GM04504 (cell line): ENCODE measurements at regions not wholly inside any gene's neighbourhood (a gene's known extent, or its start where the extent isn't known, plus 50 kb on each side); places are given as distances from the start of the nearest gene placed in this dataset.
A peak's percentile ranks its signal among the peaks of the same experiment; 100 is the strongest.

ENCODE experiments used
- DNase-seq: peaks from one replicate; pipeline ENCODE4 v3.0.0-alpha.2; 2012; ENCODE audit warnings: low read depth

DNA sequence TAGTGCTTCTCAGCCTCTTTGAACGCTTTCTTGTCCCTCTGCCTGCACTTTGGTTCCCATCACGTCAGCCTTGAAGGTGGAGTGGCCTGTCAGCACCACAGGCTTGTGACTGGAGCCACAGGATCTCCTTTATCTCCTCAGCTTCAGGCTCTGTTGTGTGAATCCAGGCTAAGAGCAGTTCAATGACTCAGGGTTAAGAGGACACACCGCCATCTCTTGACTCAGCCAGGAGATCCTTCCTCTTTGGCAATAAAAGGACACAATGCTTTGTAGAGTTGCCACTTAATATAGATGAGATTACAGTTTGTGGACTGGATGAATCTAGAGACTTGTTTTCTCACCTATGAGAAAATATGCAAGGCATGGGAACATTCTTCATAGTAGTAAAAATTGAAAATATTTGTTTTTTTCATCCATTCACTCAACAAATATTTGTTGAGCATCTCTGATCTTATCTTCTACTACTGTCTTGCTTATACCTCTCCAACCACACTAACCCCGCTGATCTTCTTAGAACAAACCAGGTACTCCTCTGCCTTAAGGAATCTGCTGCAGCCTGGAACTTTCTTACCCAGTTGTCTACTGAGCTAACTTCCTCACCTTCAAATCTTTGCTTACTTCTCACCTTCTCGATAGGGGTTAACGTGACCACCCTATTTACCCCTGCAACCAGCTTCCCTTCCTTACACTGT, 62.3 kb downstream of the UCHL1 start:
- no peak for DNase-seq

DNA sequence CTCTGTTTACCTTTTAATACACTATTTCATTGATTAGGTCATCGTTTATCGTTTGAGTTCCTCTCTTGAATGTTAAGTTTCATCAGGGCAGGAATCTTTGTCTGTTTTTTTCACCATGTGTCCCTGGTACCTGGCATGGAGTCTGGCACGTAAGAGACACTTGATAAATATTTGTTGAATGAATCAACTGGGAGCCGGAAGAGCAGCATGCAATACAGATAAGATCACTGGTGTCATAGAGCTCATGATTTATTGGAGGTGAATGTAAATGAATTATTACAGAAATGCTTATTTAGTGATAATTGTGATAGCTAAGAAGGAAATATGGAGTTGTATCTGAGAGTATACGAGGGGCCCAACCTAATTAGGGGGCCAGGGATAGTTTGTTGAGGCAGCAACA, 62.8 kb downstream of the UCHL1 start:
- DNase-seq, result no peak

DNA sequence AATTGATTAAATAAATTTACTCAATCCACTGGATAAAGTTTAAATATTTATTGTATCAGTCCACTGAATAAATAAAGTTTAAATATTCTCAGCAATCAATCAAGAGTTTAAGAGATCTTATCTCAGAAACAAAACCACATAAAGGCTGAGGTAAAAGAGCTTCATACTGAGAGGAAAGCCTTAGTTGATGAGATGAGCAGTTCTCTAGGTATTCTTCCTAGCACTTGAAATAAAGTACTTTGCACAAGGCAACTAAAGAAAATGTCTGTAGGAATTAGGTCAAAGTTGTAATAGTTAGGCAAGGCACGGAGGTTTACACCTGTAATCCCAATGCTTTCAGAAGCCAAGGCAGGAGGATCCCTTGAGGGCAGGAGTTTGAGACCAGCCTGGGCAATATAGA, 63.5 kb downstream of the UCHL1 start:
- DNase-seq, result no peak

DNA sequence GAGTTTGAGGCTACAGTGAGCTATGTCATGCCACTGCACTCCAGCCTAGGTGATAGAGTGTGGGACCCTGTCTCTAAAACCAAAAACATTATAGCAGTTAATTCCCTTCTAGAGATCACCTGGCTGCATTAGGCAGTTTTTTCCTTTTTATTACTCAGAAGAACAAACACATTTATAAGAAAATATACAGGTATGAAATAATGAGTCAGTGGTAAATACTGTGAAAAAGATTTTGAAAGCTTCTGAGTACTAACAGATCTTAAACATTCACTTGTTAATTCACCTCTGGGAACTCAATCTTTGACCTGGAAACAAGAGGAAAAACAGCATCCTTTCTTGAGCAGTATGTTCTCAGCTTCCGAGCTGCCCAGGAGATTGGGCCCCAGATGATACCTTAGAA, 64.1 kb downstream of the UCHL1 start:
- DNase-seq, result no peak

DNA sequence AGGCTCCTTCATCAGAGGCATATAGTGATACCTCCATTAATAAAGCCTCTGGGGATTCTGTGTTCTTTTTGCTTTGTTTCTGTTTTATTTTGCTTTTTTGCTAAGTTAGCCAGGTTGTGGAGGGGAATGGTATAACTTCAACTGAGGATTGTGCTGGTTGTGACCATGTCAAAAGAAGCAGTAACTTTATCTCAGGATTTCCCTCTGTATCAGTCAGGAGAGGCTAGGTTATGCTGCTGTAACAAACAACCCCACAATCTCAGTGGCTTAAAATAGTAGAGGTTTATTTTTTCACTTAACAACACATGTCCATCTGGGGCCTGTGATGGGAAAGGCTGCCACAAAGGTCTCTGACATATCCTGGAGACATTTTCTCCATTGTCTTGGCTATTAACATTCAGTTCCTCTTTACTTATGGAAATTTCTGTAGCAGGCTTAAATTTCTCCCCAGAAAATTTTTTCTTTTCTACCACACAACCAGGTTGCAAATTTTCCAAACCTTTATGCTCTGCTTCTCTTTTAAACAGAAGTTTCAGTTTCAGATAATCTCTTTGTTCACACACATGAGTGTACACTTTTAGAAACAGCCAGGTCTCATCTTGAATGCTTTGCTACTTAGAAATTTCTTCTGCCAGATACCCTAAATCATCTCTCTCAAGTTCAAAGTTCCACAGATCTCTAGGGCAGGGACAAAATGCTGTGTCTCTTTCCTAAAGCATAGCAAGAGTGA, 64.7 kb downstream of the UCHL1 start:
- DNase-seq, result no peak

DNA sequence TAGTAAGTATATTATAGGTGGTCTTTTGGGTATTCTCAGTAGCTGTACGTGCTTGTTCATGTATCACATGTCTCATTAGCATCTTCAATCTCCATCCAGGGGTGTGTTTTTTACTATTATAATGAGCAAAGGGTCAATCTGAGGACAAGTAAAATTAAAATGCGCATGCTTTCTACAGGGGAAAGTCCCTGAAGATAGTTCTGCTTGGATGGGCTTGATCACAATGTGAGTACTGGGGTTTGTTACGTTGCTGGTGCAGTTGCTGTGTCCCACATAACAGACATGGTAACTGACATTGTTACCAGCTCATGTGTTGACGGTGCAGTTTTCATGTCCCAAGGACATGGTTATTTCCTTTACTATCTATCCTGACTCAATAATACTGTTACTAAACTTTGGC, 65.9 kb downstream of the UCHL1 start:
- DNase-seq, result no peak

DNA sequence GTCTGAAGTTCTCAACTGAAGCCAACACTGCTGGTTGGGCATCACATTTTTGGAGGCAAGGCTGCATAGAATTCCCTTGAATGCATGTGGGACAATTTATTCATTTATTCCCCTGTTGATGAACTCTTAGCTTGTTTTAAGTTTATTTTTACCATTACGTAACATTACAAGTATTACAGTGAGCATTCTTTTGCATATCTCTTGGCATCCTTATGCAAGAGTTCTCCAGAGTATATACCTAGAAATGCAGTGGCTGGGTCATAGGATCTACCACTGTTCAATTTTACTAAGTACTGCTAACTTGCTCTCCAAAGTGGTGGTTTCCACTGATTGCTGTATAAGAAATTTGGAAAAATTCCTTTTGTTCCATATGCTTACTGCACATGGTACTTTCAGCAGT, 66.5 kb downstream of the UCHL1 start:
- DNase-seq, result no peak

DNA sequence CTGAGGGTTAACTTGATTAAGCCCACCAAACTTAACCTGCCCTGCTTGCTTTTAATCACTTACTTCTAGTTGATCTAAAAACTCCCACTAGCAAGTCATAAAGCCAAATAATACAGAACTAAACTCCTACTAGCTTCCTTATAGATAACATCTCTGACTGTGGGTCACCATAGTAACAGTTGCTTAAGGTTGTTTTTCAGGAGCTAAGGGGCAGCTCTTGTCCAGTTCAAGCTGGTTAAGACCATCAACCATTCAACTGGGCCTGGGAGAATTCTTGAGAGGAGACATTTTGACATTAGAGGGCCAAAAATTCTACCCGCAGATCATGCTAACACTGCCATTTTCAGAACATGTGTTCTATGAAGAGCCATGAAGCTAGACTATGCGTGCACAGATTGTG, 67.0 kb downstream of the UCHL1 start:
- no peak for DNase-seq

DNA sequence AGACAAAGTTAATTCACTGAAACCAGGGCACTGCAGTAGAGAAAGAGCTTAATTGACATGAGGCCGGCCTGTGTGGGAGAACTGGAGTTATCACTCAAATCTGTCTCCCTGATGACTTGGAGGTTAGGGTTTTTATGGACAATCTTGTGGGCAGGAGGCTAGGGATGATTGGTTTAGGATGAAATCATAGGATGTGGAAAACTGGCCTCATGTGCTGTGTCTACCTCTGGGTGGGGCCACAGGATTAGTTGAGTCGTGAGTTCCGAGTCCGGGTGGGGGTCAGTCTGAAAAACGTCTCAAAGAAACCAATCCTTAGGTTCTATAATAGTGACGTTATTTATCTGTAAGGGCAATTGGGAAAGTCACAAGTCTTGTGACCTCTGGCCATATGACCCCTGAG, 68.1 kb downstream of the UCHL1 start:
- DNase-seq, result no peak

DNA sequence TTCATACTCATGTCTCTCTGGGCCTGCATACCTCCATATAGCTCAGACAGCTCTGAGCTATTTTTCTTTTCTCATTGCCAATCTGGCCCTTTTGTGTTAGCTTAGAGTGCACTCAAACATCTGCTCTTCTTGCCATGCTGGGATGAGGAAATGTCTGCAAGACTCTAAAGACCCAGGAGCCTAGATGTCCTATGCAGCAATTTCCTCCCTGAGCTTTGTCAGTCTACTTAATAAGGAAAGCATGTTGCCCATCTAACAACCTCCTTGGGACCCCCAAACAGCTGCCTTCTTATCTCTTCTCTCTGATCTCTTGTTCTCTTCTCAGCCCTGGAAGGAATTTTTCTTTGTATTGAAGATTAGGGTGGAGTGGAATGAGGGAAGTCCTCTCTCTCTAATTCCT, 69.2 kb downstream of the UCHL1 start:
- DNase-seq, result no peak

DNA sequence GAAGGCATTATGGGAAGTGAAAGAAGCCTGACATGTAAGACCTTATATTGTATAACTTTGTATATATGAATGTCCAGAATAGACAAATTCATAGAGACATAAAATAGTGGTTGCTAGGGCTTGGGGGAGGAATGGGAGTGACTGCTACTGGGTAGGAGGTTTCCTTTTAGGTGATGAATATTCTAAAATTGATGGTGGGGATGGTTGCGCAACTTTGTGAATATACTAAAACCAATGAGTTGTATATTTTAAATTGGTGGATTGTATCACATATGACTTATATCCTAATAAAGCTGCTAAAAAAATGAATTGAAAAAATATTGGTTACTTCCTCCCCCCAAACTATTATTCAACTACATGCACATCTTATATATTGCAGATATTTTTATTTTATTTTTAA, 70.0 kb downstream of the UCHL1 start:
- DNase-seq, result no peak

DNA sequence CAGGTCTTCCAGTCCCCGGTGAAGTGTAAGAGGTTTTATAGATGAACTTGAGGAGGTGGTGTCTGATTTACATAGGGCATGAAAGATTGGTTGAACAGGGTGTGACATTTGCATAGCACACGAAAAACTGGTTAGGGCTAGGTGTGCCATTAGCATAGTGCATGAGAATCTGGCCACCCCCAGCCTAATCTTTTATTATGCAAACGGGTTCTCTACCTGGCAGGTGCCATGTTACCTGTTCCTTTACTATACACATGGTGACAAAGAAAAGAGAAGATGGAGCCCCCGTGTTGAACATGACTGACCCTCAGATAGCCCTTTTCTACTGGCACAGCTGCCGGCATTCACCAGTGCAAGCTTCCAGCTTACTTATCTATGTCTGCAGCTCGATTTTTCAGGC, 71.0 kb downstream of the UCHL1 start:
- DNase-seq, result no peak

DNA sequence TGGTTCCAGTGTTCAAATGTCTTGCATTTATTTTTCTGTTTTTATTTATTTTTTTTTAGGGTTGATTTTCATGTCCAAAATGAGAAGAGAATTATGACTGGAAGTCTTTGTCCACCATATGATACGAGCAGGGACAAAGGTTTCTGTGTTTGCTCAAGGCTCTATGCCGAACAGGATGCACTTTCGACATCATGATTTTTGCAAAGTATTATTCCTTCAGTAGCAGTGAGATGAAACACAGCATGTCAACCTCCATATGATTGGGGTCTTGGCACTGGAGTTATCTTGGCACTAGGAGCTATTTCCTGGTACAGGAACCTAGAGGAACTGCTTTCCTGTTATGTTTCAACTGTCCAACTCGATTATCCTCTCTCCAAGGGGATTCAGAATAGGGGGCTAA, 72.6 kb downstream of the UCHL1 start:
- no peak for DNase-seq

DNA sequence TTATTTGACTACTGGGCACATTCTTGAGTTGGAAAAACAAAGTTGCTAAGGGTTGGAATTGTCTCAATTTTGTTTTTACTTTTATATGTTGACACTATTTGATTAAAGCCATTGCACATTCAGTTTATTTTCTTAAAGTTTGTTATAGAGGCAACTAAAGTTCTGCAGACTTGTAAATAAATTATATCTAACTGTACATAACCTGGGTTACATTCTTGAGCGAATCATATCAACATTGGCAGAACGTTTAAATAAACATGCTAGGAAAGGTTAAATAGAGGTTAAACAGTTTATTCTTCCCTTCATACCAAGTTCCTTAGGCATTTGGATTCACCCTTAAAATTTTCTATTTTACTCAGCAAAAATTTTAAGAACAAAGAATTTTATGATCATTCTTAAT, 74.5 kb downstream of the UCHL1 start:
- DNase-seq, result no peak

DNA sequence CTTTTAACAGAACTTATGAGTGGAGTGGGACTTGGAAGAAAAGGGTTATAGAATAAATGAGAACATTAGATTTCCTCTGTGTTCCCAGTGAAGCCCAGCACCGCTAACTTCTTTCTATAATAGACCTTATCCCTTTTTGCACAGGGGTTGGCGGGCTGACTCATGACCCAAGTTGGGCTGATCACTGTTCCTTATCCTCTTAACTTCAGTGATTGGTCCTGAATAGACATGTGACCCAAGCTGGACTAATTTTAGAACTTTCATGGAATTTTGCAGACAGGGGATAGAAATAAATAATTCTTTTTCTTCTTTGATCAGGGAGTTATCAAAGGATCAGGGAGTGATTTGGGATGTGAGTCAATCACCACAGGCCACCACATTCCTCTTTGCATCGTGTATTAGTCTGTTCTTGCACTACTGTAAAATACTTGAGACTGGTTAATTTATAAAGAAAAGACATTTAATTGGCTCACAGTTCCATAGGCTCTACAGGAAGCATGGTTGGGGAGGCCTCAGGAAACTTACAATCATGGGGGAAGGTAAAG, 75.9 kb downstream of the UCHL1 start:
- no peak for DNase-seq

DNA sequence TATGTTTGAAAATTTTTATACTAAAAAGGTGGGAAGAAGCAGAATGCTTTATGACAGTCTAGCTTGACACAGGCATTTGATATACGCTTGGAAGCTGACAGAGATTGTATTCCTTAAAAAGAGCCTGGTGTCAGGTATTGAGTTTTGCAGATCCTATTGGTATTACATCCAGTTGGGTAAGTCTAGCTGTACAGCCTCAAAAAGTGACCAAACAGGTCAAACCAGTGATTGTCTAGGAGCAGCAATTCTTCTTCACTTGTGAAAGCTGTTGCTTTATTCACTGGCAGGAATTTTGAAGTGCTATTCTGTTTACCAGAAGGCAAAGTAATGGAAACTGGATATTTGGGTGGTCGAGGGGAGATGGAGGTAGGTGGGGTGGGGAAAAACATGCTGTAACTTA, 77.5 kb downstream of the UCHL1 start:
- no peak for DNase-seq

DNA sequence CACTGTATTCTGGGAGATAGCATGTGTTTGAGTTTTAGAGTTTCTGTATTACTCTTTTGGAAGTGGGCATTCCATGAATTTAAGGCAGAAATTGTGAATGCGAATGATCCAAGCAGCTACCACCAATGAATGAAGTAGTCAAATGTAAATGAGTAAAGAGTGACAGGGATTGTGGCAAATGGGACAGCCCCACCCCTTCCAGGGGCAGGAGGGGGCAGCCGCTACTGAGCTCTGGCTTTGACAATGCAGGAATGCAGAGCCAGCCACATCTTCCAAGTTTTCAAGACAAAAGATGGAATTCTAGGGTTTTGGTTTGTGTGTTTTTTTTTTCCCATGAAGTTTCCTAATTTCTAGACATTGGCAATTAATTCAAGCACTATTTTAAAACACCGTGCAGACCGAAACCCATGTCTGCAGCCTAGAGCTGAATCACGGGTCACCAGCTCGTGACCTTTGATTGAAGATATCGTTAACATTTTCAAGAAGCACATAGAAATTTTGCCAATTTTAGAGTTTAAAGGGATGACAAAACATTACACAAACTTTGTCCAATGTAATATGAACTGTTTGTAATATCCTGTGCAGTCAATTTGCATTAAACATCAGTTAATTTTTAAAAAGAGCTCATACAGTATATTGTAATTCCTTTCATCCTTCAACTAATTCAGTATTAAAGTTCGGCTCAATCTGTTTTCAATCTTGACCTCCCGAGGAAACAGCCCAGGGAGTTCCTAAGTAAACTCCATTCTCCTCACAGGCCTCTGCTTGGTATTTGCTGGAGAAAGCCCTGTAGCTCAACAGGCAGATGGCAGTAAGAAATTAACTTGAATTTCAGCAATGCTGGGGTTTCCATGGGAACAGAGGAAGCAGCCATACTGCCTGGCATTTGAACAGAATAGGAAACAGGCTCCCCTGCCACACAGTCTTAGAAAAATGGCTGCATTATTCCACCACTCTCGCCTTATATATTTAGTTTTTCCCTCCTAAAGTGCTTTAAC, 83.4 kb downstream of the UCHL1 start:
- DNase-seq, result peak; percentile 71

DNA sequence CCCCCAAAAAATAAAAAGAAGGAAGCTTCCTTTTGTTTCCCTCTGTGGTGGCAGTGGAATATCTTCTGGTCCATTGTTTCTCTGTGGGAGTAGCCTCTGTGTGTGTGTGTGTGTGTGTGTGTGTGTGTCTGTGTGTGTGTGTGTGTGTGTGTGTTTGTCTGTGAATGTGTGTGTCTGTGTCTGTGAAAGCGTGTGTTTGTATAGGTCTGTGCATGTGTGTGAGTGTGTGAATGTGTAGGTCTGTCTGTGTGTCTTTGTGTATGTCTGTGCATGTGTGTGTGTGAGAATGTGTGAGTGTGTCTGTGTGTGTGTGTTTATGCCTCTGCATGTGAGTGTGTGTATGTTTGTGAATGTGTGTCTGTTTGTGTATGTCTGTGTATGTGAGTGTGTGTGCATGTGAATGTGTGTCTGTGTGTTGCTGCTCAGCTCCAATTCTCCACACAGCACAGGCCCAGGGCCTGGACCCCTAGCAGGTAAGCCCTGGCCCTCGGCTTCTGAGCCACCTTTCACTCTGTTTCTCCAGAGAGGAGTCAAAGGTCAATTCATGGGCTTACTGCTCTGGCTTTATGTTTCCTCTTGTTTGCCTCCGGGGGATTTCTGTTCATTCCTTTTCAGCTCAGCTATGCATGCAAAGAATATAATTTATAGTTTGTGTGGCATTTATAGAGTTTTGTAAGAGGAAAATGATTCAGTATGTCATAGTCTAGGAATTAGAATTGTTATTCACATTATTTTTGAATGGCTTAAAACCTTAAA, 89.8 kb downstream of the UCHL1 start:
- DNase-seq, result peak; percentile 74

DNA sequence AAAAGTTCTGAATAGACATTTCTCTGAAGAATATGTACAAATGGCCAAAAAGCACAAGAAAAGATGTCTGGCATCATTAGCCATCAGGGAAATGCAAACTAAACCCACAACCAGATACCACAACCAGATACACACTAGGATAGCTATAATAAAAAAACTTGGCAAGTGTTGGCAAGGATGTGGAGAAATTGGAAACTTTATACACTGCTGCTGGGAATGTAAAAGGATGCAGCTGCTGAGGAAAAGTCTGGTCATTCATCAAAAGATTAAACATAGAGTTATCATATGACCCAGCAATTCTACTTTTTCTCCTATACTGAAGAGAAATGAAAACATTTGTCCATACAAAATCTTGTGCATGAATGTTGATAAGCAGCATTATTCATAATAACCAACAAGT, 92.3 kb downstream of the UCHL1 start:
- no peak for DNase-seq

DNA sequence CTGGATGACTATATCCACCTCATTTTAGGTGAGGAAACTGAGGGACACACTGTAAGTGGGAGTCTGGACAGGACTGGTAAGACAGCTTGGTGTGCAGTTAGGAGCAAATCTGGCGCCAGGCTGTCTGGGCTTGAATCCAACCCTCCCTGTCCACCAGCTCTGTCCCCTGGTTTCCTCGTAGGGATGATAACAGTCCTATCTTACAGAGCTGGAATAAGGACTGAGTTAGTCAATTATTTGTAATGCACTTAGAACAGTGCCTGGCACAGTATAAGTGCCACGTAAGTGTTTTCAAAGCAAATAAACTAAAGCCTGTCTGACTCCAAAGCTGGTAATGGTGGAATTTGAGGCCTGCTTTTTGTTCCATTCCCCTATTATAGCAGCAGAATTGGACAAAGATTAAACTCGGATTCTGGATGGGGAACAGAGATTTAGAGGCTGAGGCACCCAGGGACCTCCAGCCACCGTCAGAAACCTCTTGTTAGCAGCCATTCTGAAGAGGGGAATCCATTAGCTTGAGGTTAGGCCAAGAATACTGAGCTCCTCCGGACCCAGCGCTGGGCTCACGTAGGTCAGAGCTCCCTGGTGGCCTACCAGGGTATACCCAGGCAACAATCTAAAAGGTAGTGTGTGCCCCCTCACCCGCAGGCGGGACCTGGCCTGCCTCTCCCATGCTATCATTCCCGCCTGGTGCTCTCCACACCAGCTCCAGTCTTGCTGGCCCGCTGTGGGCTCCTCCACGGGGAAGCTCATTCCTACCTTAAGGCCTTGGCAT, 102.1 kb downstream of the UCHL1 start:
- no peak for DNase-seq

DNA sequence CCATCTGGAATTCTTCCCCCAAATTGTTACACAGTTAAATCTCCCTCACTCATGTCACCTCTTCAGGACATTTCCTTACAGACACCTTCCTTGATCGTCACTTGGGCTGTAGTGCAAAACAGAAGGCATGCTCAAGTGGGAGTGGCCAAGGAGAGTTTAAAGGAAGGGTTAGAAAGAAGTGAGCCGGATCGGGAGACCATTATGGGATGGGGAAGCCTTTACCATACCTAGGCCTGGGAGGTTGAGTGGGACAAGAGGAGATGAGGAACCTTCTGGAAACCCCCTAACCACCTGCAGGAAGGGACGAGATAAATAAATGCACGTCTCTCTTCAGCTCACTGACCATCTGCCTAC, 102.7 kb downstream of the UCHL1 start:
- DNase-seq, result no peak
